Psoas muscle (tissue), 7 donors: ENCODE measurements at regions not wholly inside any gene's neighbourhood (a gene's known extent, or its start where the extent isn't known, plus 50 kb on each side); places are given as distances from the start of the nearest gene placed in this dataset.

Source experiments
- ATAC-seq, 4 donors: fragments of 200-7000 bp; cut with Tn5 transposase; one replicate each; pipeline ENCODE4 v1.9.1; 2020; ENCODE audit warnings: moderate library complexity in 3 of 4, mild to moderate bottlenecking in 2 of 4
- DNase-seq, 2 donors: peaks; one replicate each; pipeline ENCODE4 v3.0.0-alpha.2; 2020
- H3K27ac ChIP-seq: fragments of 200-600 bp; one replicate; pipeline ENCODE4 v1.8.0; 2022
- H3K27me3 ChIP-seq, 3 donors: fragments of 200-600 bp in 1 of 3; one replicate each; pipeline versions ENCODE4 v1.6.1 to v1.8.0; 2013 to 2022; ENCODE audit warnings: low read length in 2 of 3, mild to moderate bottlenecking in 2 of 3, moderate library complexity in 1 of 3; ENCODE audit not compliant: insufficient read depth in 3 of 3
- H3K36me3 ChIP-seq, 2 donors: fragments of 200-600 bp in 1 of 2; one replicate each; pipeline versions ENCODE4 v1.6.1 to v1.8.0; 2013 to 2022; ENCODE audit warnings: low read depth in 1 of 2, mild to moderate bottlenecking in 1 of 2, moderate library complexity in 1 of 2; ENCODE audit not compliant: insufficient read depth in 1 of 2
- H3K4me1 ChIP-seq: fragments of 200-600 bp; one replicate; pipeline ENCODE4 v1.8.0; 2022
- H3K4me3 ChIP-seq: fragments of 200-600 bp; one replicate; pipeline ENCODE4 v1.8.0; 2022; ENCODE audit warnings: mild to moderate bottlenecking
- H3K9me3 ChIP-seq: fragments of 200-600 bp; one replicate; pipeline ENCODE4 v1.8.0; 2022
- CTCF ChIP-seq: fragments of 200-600 bp; IDR thresholded peaks from one replicate; pipeline ENCODE4 v1.8.0; 2022; ENCODE audit warnings: antibody characterized with exemption
- WGBS, 3 donors: extraction: QIAGEN DNeasy Blood & Tissue Kit; methylation state at CpG; one replicate each; pipeline versions ENCODE4 v1.1.6 to v1.1.7; 2013; 5-methylcytosine and 5-hydroxymethylcytosine counted together
- intact Hi-C, 2 donors: fragments of 100-400 bp; cut with DNase I; formaldehyde crosslinking; loops; one replicate each; pipeline versions ENCODE4 v1.11.0 to v1.14.2; 2022
- donor health status: healthy with polysubstance abuse.
- donor health status: DM: no; HTN: no; CAD: no; lungs with moderate emphysema.
- donor health status: Bipolar disorder and iron deficiency.
- donor health status: healthy.
- donor health status: DM: yes; HTN: yes; CAD: no.
- donor health status: DM: no; HTN: no; CAD: no.
- donor health status: DM: yes; HTN: yes; CAD: no.

GRCh38 chr10:107826171-107826570 is 661.7 kb upstream of the SORCS1 start:
- WGBS, 3 donors: 86 to 92% (median 88%) methylated on average over 4 of the region's 4 CpGs
- intact Hi-C loops: no loop called here
- Histone ChIP-seq H3K4me1 (no peaks in the 10 kb centered on the region), H3K4me3 (no peak overlapping the region), H3K27me3 (no peaks in the 10 kb centered on the region), H3K9me3 (no peaks in the 10 kb centered on the region), H3K27ac (no peak overlapping the region), H3K36me3 (no peaks in the 10 kb centered on the region)
- TF ChIP-seq CTCF: no peak
- ATAC-seq: no peak
- DNase-seq: no peak

GRCh38 chr10:107814865-107815487 is 650.5 kb upstream of the SORCS1 start:
- intact Hi-C loops: no loop called here
- no peaks in the 10 kb centered on the region for H3K36me3 ChIP-seq
- WGBS, 3 donors: 36 to 47% (median 38%) methylated on average over 6 of the region's 6 CpGs
- TF ChIP-seq CTCF: peak; percentile 17
- DNase-seq (peak in 1 of 2 donors; percentile 13), ATAC-seq (no peak)
- H3K4me1 ChIP-seq: no peaks in the 10 kb centered on the region
- no peaks in the 10 kb centered on the region for H3K27me3 ChIP-seq
- no peaks in the 10 kb centered on the region for H3K9me3 ChIP-seq
- no peak overlapping the region for H3K27ac ChIP-seq
- no peak overlapping the region for H3K4me3 ChIP-seq

GRCh38 chr10:107813451-107814162 is 649.1 kb upstream of the SORCS1 start:
- Histone ChIP-seq H3K9me3 (no peaks in the 10 kb centered on the region), H3K27me3 (no peaks in the 10 kb centered on the region), H3K27ac (no peak overlapping the region), H3K36me3 (no peaks in the 10 kb centered on the region), H3K4me3 (no peak overlapping the region), H3K4me1 (no peaks in the 10 kb centered on the region)
- intact Hi-C loops: no loop called here
- no peak for TF ChIP-seq CTCF
- WGBS, 3 donors: 69 to 72% (median 71%) methylated on average over 8 of the region's 8 CpGs
- ATAC-seq: no peak
- DNase-seq: no peak

- Histone ChIP-seq H3K4me1 (no peaks in the 10 kb centered on the region), H3K27me3 (no peaks in the 10 kb centered on the region), H3K9me3 (no peaks in the 10 kb centered on the region), H3K36me3 (no peaks in the 10 kb centered on the region), H3K4me3 (no peak overlapping the region), H3K27ac (no peak overlapping the region)
- no peak for TF ChIP-seq CTCF
- WGBS, 3 donors: 73 to 76% (median 75%) methylated on average over 2 of the region's 2 CpGs
- intact Hi-C loops: no loop called here
- ATAC-seq (no peak), DNase-seq (no peak)
Observed at GRCh38 chr10:107809889-107810288, 645.4 kb upstream of the SORCS1 start.
